Osteocyte (in vitro differentiated cells): ENCODE measurements at regions not wholly inside any gene's neighbourhood (a gene's known extent, or its start where the extent isn't known, plus 50 kb on each side); places are given as distances from the start of the nearest gene placed in this dataset.

Experiments
- DNase-seq: peaks from one replicate; pipeline ENCODE4 v3.0.0; 2021; ENCODE audit warnings: mixed read lengths; ENCODE audit not compliant: unreplicated experiment; ENCODE audit errors: extremely low spot score
- H3K27ac Mint-ChIP-seq: one replicate; pipeline ENCODE4 v1.8.0; 2021; ENCODE audit warnings: mild to moderate bottlenecking, mixed read lengths; ENCODE audit not compliant: unreplicated experiment
- H3K27me3 Mint-ChIP-seq: one replicate; pipeline ENCODE4 v1.8.0; 2021; ENCODE audit warnings: mixed read lengths; ENCODE audit not compliant: unreplicated experiment
- H3K36me3 Mint-ChIP-seq: one replicate; pipeline ENCODE4 v1.8.0; 2021; ENCODE audit warnings: mixed read lengths; ENCODE audit not compliant: unreplicated experiment
- H3K4me1 Mint-ChIP-seq: one replicate; pipeline ENCODE4 v1.8.0; 2021; ENCODE audit warnings: mixed read lengths; ENCODE audit not compliant: unreplicated experiment
- H3K4me3 Mint-ChIP-seq: one replicate; pipeline ENCODE4 v1.8.0; 2021; ENCODE audit warnings: mild to moderate bottlenecking, moderate library complexity, mixed read lengths; ENCODE audit not compliant: unreplicated experiment
- H3K9me3 Mint-ChIP-seq: one replicate; pipeline ENCODE4 v1.8.0; 2021; ENCODE audit warnings: mixed read lengths; ENCODE audit not compliant: unreplicated experiment
- CTCF ChIP-seq: fragments of 200-600 bp; sonication (generic); IDR thresholded peaks from 2 replicates; pipeline ENCODE4 v1.5.0; 2021; ENCODE audit warnings: antibody characterized with exemption, mild to moderate bottlenecking, moderate library complexity

DNA sequence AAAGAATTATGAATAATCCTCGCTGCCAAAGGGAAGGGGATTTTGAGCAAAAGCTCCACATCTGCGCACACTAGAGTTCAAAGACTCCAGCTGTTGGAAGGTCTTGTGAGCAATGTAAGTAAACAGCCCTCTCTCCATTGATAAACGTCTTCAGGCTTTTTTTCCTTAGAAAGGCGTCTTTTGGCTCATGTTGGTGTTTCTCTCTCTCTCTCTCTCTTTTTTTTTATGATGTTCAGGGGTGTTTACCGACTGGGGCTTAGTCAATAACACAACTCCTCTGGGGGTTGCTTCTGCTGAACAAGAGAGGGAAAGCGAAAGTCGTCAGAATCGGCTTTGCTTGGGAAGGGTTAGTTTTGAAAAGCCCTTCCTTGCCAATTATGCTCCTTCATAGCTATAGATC is 53.2 kb upstream of the C1QTNF7 start:
- peaks cover 3% of the 10 kb centered on the region for H3K27me3 Mint-ChIP-seq

DNA sequence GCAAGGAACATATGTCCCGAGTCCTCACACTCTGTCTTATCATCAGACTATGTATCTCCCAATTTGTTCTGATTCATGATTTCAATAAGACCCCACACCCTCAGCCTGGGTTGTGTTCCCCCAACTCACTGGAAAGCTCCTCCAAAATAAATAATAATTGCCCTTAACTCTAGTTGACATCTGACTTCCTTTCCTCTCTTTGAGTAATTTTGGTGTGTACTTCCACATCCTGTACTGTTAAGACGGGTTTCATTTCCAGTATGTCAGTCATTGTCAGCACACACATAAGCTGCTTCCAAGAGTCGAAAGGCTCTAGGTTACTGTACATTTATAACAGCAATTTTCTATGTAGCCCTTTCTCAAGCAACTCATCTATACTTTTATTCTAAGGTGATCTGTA is 52.2 kb upstream of the C1QTNF7 start:
- Mint-ChIP-seq H3K4me3 (no peak overlapping the region), H3K27me3 (peaks cover 3% of the 10 kb centered on the region), H3K27ac (no peak overlapping the region), H3K9me3 (no peaks in the 10 kb centered on the region), H3K4me1 (peaks cover 21% of the 10 kb centered on the region), H3K36me3 (no peaks in the 10 kb centered on the region)
- no peak for TF ChIP-seq CTCF
- no peak for DNase-seq

More for the DNA sequence above, 53.2 kb upstream of the C1QTNF7 start:
- H3K27ac Mint-ChIP-seq = no peak overlapping the region
- TF ChIP-seq CTCF = no peak
- no peaks in the 10 kb centered on the region for H3K9me3 Mint-ChIP-seq
- H3K4me3 Mint-ChIP-seq = no peak overlapping the region
- peaks cover 21% of the 10 kb centered on the region for H3K4me1 Mint-ChIP-seq
- no peak for DNase-seq
- H3K36me3 Mint-ChIP-seq = no peaks in the 10 kb centered on the region

- Mint-ChIP-seq H3K36me3 (no peaks in the 10 kb centered on the region), H3K4me3 (no peak overlapping the region), H3K27ac (no peak overlapping the region), H3K9me3 (no peaks in the 10 kb centered on the region), H3K4me1 (peaks cover 21% of the 10 kb centered on the region), H3K27me3 (peaks cover 3% of the 10 kb centered on the region)
- no peak for DNase-seq
- no peak for TF ChIP-seq CTCF
Measured at GRCh38 chr4:15376145-15376544, 51.7 kb upstream of the C1QTNF7 start.

- no peak for DNase-seq
- no peak for TF ChIP-seq CTCF
- Mint-ChIP-seq H3K9me3 (no peaks in the 10 kb centered on the region), H3K27me3 (peaks cover 3% of the 10 kb centered on the region), H3K27ac (no peak overlapping the region), H3K4me1 (peaks cover 21% of the 10 kb centered on the region), H3K4me3 (no peak overlapping the region), H3K36me3 (no peaks in the 10 kb centered on the region)
Measured at GRCh38 chr4:15376594-15376993, 51.2 kb upstream of the C1QTNF7 start.
